Left ventricle myocardium inferior (tissue), 1 donor: ENCODE measurements at regions not wholly inside any gene's neighbourhood (a gene's known extent, or its start where the extent isn't known, plus 50 kb on each side); places are given as distances from the start of the nearest gene placed in this dataset.
A peak's percentile ranks its signal among the peaks of the same experiment; 100 is the strongest.
"Not testable (repeated sequence)": the region's sequence is repeated elsewhere in the genome, so short reads cannot be mapped to it uniquely, and the experiment has no call there.

Experiments used
- DNase-seq: peaks from one replicate; pipeline ENCODE4 v3.0.0-alpha.2; 2020
- H3K27ac ChIP-seq: fragments of 200-600 bp; replicated peaks from 2 replicates; pipeline ENCODE4 v1.8.0; 2021
- H3K27me3 ChIP-seq: fragments of 200-600 bp; 2 replicates; pipeline ENCODE4 v1.8.0; 2021; ENCODE audit warnings: low read depth
- H3K36me3 ChIP-seq: fragments of 200-600 bp; 2 replicates; pipeline ENCODE4 v1.8.0; 2021
- H3K4me1 ChIP-seq: fragments of 200-600 bp; 2 replicates; pipeline ENCODE4 v1.8.0; 2021
- H3K4me3 ChIP-seq: fragments of 200-600 bp; 2 replicates; pipeline ENCODE4 v1.8.0; 2021; ENCODE audit warnings: mild to moderate bottlenecking, moderate library complexity
- H3K9me3 ChIP-seq: fragments of 200-600 bp; replicated peaks from 2 replicates; pipeline ENCODE4 v1.8.0; 2021
- CTCF ChIP-seq: fragments of 200-600 bp; IDR thresholded peaks from 2 replicates; pipeline ENCODE4 v1.8.0; 2021; ENCODE audit warnings: antibody characterized with exemption, mild to moderate bottlenecking, borderline replicate concordance
- intact Hi-C: fragments of 100-400 bp; cut with micrococcal nuclease; formaldehyde crosslinking; loops from one replicate; pipeline ENCODE4 v1.11.0; 2022
- donor health status: DM: no; HTN: yes; CAD: no; lungs with severe emphysema.

GRCh38 chr7:39845006-39845405 is 105.0 kb upstream of the CDK13 start:
- Histone ChIP-seq H3K27me3 (no peaks in the 10 kb centered on the region), H3K4me1 (no peaks in the 10 kb centered on the region), H3K36me3 (no peaks in the 10 kb centered on the region), H3K27ac (no peak overlapping the region), H3K9me3 (no peaks in the 10 kb centered on the region), H3K4me3 (no peak overlapping the region)
- no peak for DNase-seq
- intact Hi-C loops, result no loop called here
- no peak for TF ChIP-seq CTCF

GRCh38 chr7:39847227-39847626 is 102.8 kb upstream of the CDK13 start:
- no peak overlapping the region for H3K4me3 ChIP-seq
- DNase-seq, result no peak
- H3K4me1 ChIP-seq, result no peaks in the 10 kb centered on the region
- H3K27me3 ChIP-seq, result peaks cover 9% of the 10 kb centered on the region
- no peaks in the 10 kb centered on the region for H3K36me3 ChIP-seq
- TF ChIP-seq CTCF, result no peak
- H3K27ac ChIP-seq, result no peak overlapping the region
- intact Hi-C loops, result no loop called here
- H3K9me3 ChIP-seq, result no peaks in the 10 kb centered on the region

GRCh38 chr7:39851466-39852045 is 98.5 kb upstream of the CDK13 start:
- intact Hi-C loops, result no loop called here
- H3K4me1 ChIP-seq, result peaks cover 3% of the 10 kb centered on the region
- H3K4me3 ChIP-seq, result no peak overlapping the region
- H3K27ac ChIP-seq, result no peak overlapping the region
- peaks cover 10% of the 10 kb centered on the region for H3K27me3 ChIP-seq
- H3K9me3 ChIP-seq, result no peaks in the 10 kb centered on the region
- H3K36me3 ChIP-seq, result no peaks in the 10 kb centered on the region
- DNase-seq, result no peak
- TF ChIP-seq CTCF, result no peak

- intact Hi-C loops, H3K9me3 ChIP-seq, DNase-seq, H3K27ac ChIP-seq, H3K36me3 ChIP-seq, H3K4me1 ChIP-seq: not testable (repeated sequence)
- Histone ChIP-seq H3K27me3 (peaks cover 10% of the 10 kb centered on the region), H3K4me3 (peak overlapping the region; percentile 60)
These were observed 95.3 kb upstream of the CDK13 start for GRCh38 chr7:39854616-39855324.

GRCh38 chr7:39855325-39855674 is 94.8 kb upstream of the CDK13 start:
- intact Hi-C loops, result no loop called here
- no peak for DNase-seq
- H3K4me3 ChIP-seq, result peak overlapping the region; percentile 60
- peaks cover 10% of the 10 kb centered on the region for H3K27me3 ChIP-seq
- H3K36me3 ChIP-seq, result no peaks in the 10 kb centered on the region
- no peak for TF ChIP-seq CTCF
- peaks cover 3% of the 10 kb centered on the region for H3K4me1 ChIP-seq
- no peaks in the 10 kb centered on the region for H3K9me3 ChIP-seq
- H3K27ac ChIP-seq, result no peak overlapping the region

- H3K9me3 ChIP-seq, H3K4me1 ChIP-seq, H3K27me3 ChIP-seq, DNase-seq, H3K4me3 ChIP-seq, intact Hi-C loops, H3K27ac ChIP-seq, H3K36me3 ChIP-seq: not testable (repeated sequence)
These were observed 86.3 kb upstream of the CDK13 start for GRCh38 chr7:39863675-39864322.

GRCh38 chr7:39869888-39870522 is 80.1 kb upstream of the CDK13 start:
- H3K27me3 ChIP-seq, DNase-seq, H3K4me3 ChIP-seq, H3K27ac ChIP-seq, intact Hi-C loops, H3K4me1 ChIP-seq, H3K36me3 ChIP-seq, H3K9me3 ChIP-seq: not testable (repeated sequence)

GRCh38 chr7:39871610-39872009 is 78.4 kb upstream of the CDK13 start:
- intact Hi-C loops, DNase-seq, H3K4me3 ChIP-seq, H3K36me3 ChIP-seq, H3K27ac ChIP-seq, H3K4me1 ChIP-seq, H3K9me3 ChIP-seq, H3K27me3 ChIP-seq: not testable (repeated sequence)
